Neural progenitor cell (in vitro differentiated cells): ENCODE measurements at regions not wholly inside any gene's neighbourhood (a gene's known extent, or its start where the extent isn't known, plus 50 kb on each side); places are given as distances from the start of the nearest gene placed in this dataset.

Source experiments
- DNase-seq: peaks from one replicate; pipeline ENCODE4 v3.0.0-alpha.2; 2016; ENCODE audit warnings: low spot score
- H2AFZ ChIP-seq: fragments of 200-600 bp; sonication (generic); replicated peaks from 2 replicates; pipeline ENCODE4 v1.6.1; 2016; ENCODE audit warnings: antibody characterized with exemption
- H3F3A ChIP-seq: fragments of 200-600 bp; sonication (generic); 2 replicates; pipeline ENCODE4 v1.6.1; 2016; ENCODE audit warnings: antibody characterized with exemption, low read depth
- H3K27ac ChIP-seq: fragments of 200-600 bp; sonication (generic); 2 replicates; pipeline ENCODE4 v1.5.1; 2016; ENCODE audit warnings: mild to moderate bottlenecking
- H3K27me3 ChIP-seq: fragments of 200-600 bp; sonication (generic); 2 replicates; pipeline ENCODE4 v1.6.1; 2016; ENCODE audit warnings: mild to moderate bottlenecking, moderate library complexity
- H3K36me3 ChIP-seq: fragments of 200-600 bp; sonication (generic); 2 replicates; pipeline ENCODE4 v1.5.1; 2016
- H3K4me1 ChIP-seq: fragments of 200-600 bp; sonication (generic); 2 replicates; pipeline ENCODE4 v1.6.1; 2016; ENCODE audit warnings: mixed run types
- H3K4me2 ChIP-seq: fragments of 200-600 bp; sonication (generic); 2 replicates; pipeline ENCODE4 v1.6.1; 2016
- H3K4me3 ChIP-seq: fragments of 200-600 bp; sonication (generic); 2 replicates; pipeline ENCODE4 v1.5.1; 2016
- H3K79me2 ChIP-seq: fragments of 200-600 bp; sonication (generic); 2 replicates; pipeline ENCODE4 v1.6.1; 2016; ENCODE audit warnings: low read depth
- H3K9ac ChIP-seq: fragments of 200-600 bp; sonication (generic); 2 replicates; pipeline ENCODE4 v1.6.1; 2016
- H3K9me3 ChIP-seq: fragments of 200-600 bp; sonication (generic); 2 replicates; pipeline ENCODE4 v1.5.1; 2016; ENCODE audit warnings: low read depth
- H4K20me1 ChIP-seq: fragments of 200-600 bp; sonication (generic); 2 replicates; pipeline ENCODE4 v1.6.1; 2016; ENCODE audit warnings: low read depth
- H3K27ac Mint-ChIP-seq: 3 replicates; pipeline ENCODE4 v1.8.0; 2021; ENCODE audit warnings: mixed read lengths
- H3K27me3 Mint-ChIP-seq: 2 replicates; pipeline ENCODE4 v1.8.0; 2022; ENCODE audit warnings: low read depth, mild to moderate bottlenecking, inconsistent platforms, moderate library complexity, mixed read lengths; ENCODE audit not compliant: insufficient read depth
- H3K36me3 Mint-ChIP-seq: 3 replicates; pipeline ENCODE4 v1.8.0; 2021; ENCODE audit warnings: mixed read lengths
- H3K4me1 Mint-ChIP-seq: 3 replicates; pipeline ENCODE4 v1.8.0; 2021; ENCODE audit warnings: mixed read lengths
- H3K4me3 Mint-ChIP-seq: 3 replicates; pipeline ENCODE4 v1.8.0; 2021; ENCODE audit warnings: mild to moderate bottlenecking, moderate library complexity, mixed read lengths
- H3K9me3 Mint-ChIP-seq: 3 replicates; pipeline ENCODE4 v1.8.0; 2020; ENCODE audit warnings: mixed read lengths
- CTCF ChIP-seq: fragments of 200-600 bp; sonication (generic); IDR thresholded peaks from 2 replicates; pipeline ENCODE4 v1.5.1; 2017; ENCODE audit warnings: antibody characterized with exemption, mild to moderate bottlenecking
- EZH2 ChIP-seq: fragments of 200-600 bp; sonication (generic); IDR thresholded peaks from 2 replicates; pipeline ENCODE4 v1.6.1; 2017; ENCODE audit warnings: antibody characterized with exemption, mild to moderate bottlenecking, moderate library complexity
- EZH2phosphoT487 ChIP-seq: fragments of 200-600 bp; sonication (generic); IDR thresholded peaks from 2 replicates; pipeline ENCODE4 v1.6.1; 2017; ENCODE audit warnings: antibody characterized with exemption

- Mint-ChIP-seq H3K36me3 (no peaks in the 10 kb centered on the region), H3K27me3 (peaks cover 3% of the 10 kb centered on the region)
Observed at GRCh38 chrX:147847999-147848398, 63.7 kb upstream of the FMR1 start.

GRCh38 chrX:147848543-147849443 lies 62.9 kb upstream of the FMR1 start:
- H3K9me3 Mint-ChIP-seq: peaks cover 6% of the 10 kb centered on the region
- Histone ChIP-seq H3K27ac (no peak overlapping the region), H3K4me3 (no peak overlapping the region), H3K4me2 (no peak overlapping the region), H3K79me2 (no peaks in the 10 kb centered on the region), H3K27me3 (no peaks in the 10 kb centered on the region), H3F3A (no peaks in the 10 kb centered on the region), H4K20me1 (no peaks in the 10 kb centered on the region), H2AFZ (no peak overlapping the region), H3K4me1 (peaks cover 8% of the 10 kb centered on the region), H3K36me3 (no peaks in the 10 kb centered on the region), H3K9me3 (no peaks in the 10 kb centered on the region), H3K9ac (no peak overlapping the region)
- no peak overlapping the region for H3K27ac Mint-ChIP-seq
- H3K27me3 Mint-ChIP-seq: peaks cover 3% of the 10 kb centered on the region
- H3K36me3 Mint-ChIP-seq: no peaks in the 10 kb centered on the region
- no peak overlapping the region for H3K4me3 Mint-ChIP-seq
- no peak for DNase-seq
- TF ChIP-seq CTCF (no peak), EZH2 (no peak), EZH2phosphoT487 (no peak)
- peaks cover 5% of the 10 kb centered on the region for H3K4me1 Mint-ChIP-seq

More at GRCh38 chrX:147847999-147848398, 63.7 kb upstream of the FMR1 start:
- Mint-ChIP-seq H3K4me3 (no peak overlapping the region), H3K4me1 (peaks cover 5% of the 10 kb centered on the region), H3K9me3 (peaks cover 8% of the 10 kb centered on the region), H3K27ac (no peak overlapping the region)
- TF ChIP-seq EZH2: no peak
- Histone ChIP-seq H3F3A (no peaks in the 10 kb centered on the region), H4K20me1 (no peaks in the 10 kb centered on the region), H3K27ac (no peak overlapping the region), H3K27me3 (no peaks in the 10 kb centered on the region), H3K9me3 (no peaks in the 10 kb centered on the region), H2AFZ (no peak overlapping the region), H3K79me2 (no peaks in the 10 kb centered on the region), H3K4me2 (no peak overlapping the region), H3K4me1 (peaks cover 8% of the 10 kb centered on the region), H3K4me3 (no peak overlapping the region), H3K36me3 (no peaks in the 10 kb centered on the region), H3K9ac (no peak overlapping the region)
- no peak for DNase-seq

GRCh38 chrX:147850875-147851274 lies 60.8 kb upstream of the FMR1 start:
- H3K4me3 Mint-ChIP-seq: no peak overlapping the region
- H3K9me3 Mint-ChIP-seq: peaks cover 6% of the 10 kb centered on the region
- H3K4me2 ChIP-seq: no peak overlapping the region
- no peak overlapping the region for H3K9ac ChIP-seq
- peaks cover 5% of the 10 kb centered on the region for H3K9me3 ChIP-seq
- no peaks in the 10 kb centered on the region for H3K36me3 Mint-ChIP-seq
- H3K36me3 ChIP-seq: no peaks in the 10 kb centered on the region
- no peaks in the 10 kb centered on the region for H3K79me2 ChIP-seq
- peaks cover 8% of the 10 kb centered on the region for H3K4me1 ChIP-seq
- H3K27ac ChIP-seq: no peak overlapping the region
- H3K27me3 Mint-ChIP-seq: peaks cover 2% of the 10 kb centered on the region
- peaks cover 5% of the 10 kb centered on the region for H3K4me1 Mint-ChIP-seq
- TF ChIP-seq EZH2phosphoT487 (no peak), CTCF (no peak)
- no peaks in the 10 kb centered on the region for H3F3A ChIP-seq
- no peaks in the 10 kb centered on the region for H4K20me1 ChIP-seq
- H3K4me3 ChIP-seq: no peak overlapping the region
- DNase-seq: no peak
- H2AFZ ChIP-seq: no peak overlapping the region
- no peaks in the 10 kb centered on the region for H3K27me3 ChIP-seq
- no peak overlapping the region for H3K27ac Mint-ChIP-seq

GRCh38 chrX:147853701-147854100 lies 58.0 kb upstream of the FMR1 start:
- no peak for TF ChIP-seq EZH2phosphoT487
- TF ChIP-seq EZH2: no peak
- TF ChIP-seq CTCF: no peak
- Histone ChIP-seq H3K79me2 (no peaks in the 10 kb centered on the region), H3K36me3 (no peaks in the 10 kb centered on the region), H3K4me3 (no peak overlapping the region), H3K4me2 (no peak overlapping the region), H3K4me1 (peaks cover 6% of the 10 kb centered on the region), H3K27me3 (no peaks in the 10 kb centered on the region), H3F3A (no peaks in the 10 kb centered on the region), H3K9ac (no peak overlapping the region), H4K20me1 (no peaks in the 10 kb centered on the region), H3K9me3 (peaks cover 5% of the 10 kb centered on the region), H3K27ac (no peak overlapping the region), H2AFZ (no peak overlapping the region)
- peaks cover 13% of the 10 kb centered on the region for H3K9me3 Mint-ChIP-seq
- no peaks in the 10 kb centered on the region for H3K4me1 Mint-ChIP-seq
- H3K4me3 Mint-ChIP-seq: no peak overlapping the region
- no peak for DNase-seq
- no peaks in the 10 kb centered on the region for H3K36me3 Mint-ChIP-seq
- peaks cover 2% of the 10 kb centered on the region for H3K27me3 Mint-ChIP-seq
- H3K27ac Mint-ChIP-seq: no peak overlapping the region
